HCT116 (cell line): ENCODE measurements at regions not wholly inside any gene's neighbourhood (a gene's known extent, or its start where the extent isn't known, plus 50 kb on each side); places are given as distances from the start of the nearest gene placed in this dataset.

Experiments used
- ATAC-seq: fragments of 200-7000 bp; cut with Tn5 transposase; 2 replicates; pipeline ENCODE4 v1.9.1; 2020; ENCODE audit warnings: mild to moderate bottlenecking, moderate library complexity
- BruUV-seq: library from RNA; stranded (reverse); fragments of 400-500 nt; replicated peaks from 2 replicates; lab custom pipeline; 2021; lab: Mats Ljungman, UMichigan
- CTCF ChIA-PET: fragments of 300-600 bp; sonication (Branson Sonifier 250); formaldehyde crosslinking; loops from one replicate; lab custom pipeline; 2021; ENCODE audit warnings: antibody characterized with exemption; lab: Charles Lee
- POLR2A ChIA-PET: fragments of 300-600, 350-600 bp; sonication (Branson Sonifier 250); formaldehyde crosslinking; loops from one replicate; lab custom pipeline; 2021; ENCODE audit warnings: antibody characterized with exemption; lab: Charles Lee
- RAD21 ChIA-PET, 2 experiments: fragments of 300-600 bp; sonication (Branson Sonifier 250); formaldehyde crosslinking; loops; one replicate each; lab custom pipeline; 2023; ENCODE audit warnings: low total read pairs in 2 of 2; ENCODE audit not compliant: uncharacterized antibody in 2 of 2, unreplicated experiment in 2 of 2, low non-redundant PET in 1 of 2; lab: Charles Lee
- DNase-seq: peaks from one replicate; pipeline ENCODE4 v3.0.0-alpha.2; 2010; ENCODE audit warnings: low read depth, low spot score
- H2AFZ ChIP-seq: fragments of 200-600 bp; shearing (Covaris generic), sonication (generic); 2 replicates; pipeline ENCODE4 v1.6.1; 2017; ENCODE audit warnings: low read depth, mixed run types, mixed read lengths, antibody characterized with exemption, low read length; ENCODE audit not compliant: poor library complexity, severe bottlenecking
- H3K27ac ChIP-seq: 2 replicates; pipeline ENCODE4 v1.5.1; 2012; ENCODE audit warnings: low read depth, low read length
- H3K27me3 ChIP-seq: fragments of 200-600 bp; sonication (generic); 2 replicates; pipeline ENCODE4 v1.6.1; 2016; ENCODE audit warnings: mixed run types, low read length, mixed read lengths; ENCODE audit not compliant: insufficient read depth
- H3K36me3 ChIP-seq, 2 experiments: fragments of 200-500 bp in 1 of 2; fragments of 200-600 bp in 1 of 2; sonication (Bioruptor generic) in 1 of 2; sonication (generic) in 1 of 2; 2 replicates each; pipeline versions ENCODE4 v1.5.1 to v1.6.1; 2014 to 2016; ENCODE audit warnings: low read length in 2 of 2, inconsistent platforms in 1 of 2, mixed read lengths in 1 of 2, mixed run types in 1 of 2; ENCODE audit not compliant: insufficient read depth in 2 of 2, control insufficient read depth in 1 of 2
- H3K4me1 ChIP-seq, 2 experiments: fragments of 200-600 bp in 1 of 2; sonication (generic) in 1 of 2; 2 replicates each; pipeline versions ENCODE4 v1.5.1 to v1.6.1; 2012 to 2017; ENCODE audit warnings: low read length in 2 of 2, inconsistent platforms in 1 of 2, mild to moderate bottlenecking in 1 of 2, mixed read lengths in 1 of 2, mixed run types in 1 of 2, moderate library complexity in 1 of 2; ENCODE audit not compliant: insufficient read depth in 2 of 2, control insufficient read depth in 1 of 2
- H3K4me2 ChIP-seq: fragments of 200-600 bp; sonication (generic); 2 replicates; pipeline ENCODE4 v1.6.1; 2017; ENCODE audit warnings: mixed run types, low read length, mixed read lengths
- H3K4me3 ChIP-seq, 2 experiments: fragments of 200-600 bp in 1 of 2; sonication (generic) in 1 of 2; replicated peaks in 1 of 2; 2 replicates each; pipeline ENCODE4 v1.5.1; 2011 to 2016; ENCODE audit warnings: low read length in 2 of 2, control low read depth in 1 of 2, low read depth in 1 of 2, mild to moderate bottlenecking in 1 of 2, mixed read lengths in 1 of 2, mixed run types in 1 of 2
- H3K79me2 ChIP-seq: fragments of 200-600 bp; sonication (generic); 2 replicates; pipeline ENCODE4 v1.6.1; 2017; ENCODE audit warnings: mild to moderate bottlenecking, mixed run types, low read length, moderate library complexity, mixed read lengths; ENCODE audit not compliant: insufficient read depth
- H3K9ac ChIP-seq: fragments of 200-600 bp; sonication (generic); 2 replicates; pipeline ENCODE4 v1.6.1; 2016; ENCODE audit warnings: low read length, mixed read lengths
- H3K9me2 ChIP-seq: fragments of 200-600 bp; sonication (generic), shearing (Covaris generic); 2 replicates; pipeline ENCODE4 v1.6.1; 2017; ENCODE audit warnings: mixed run types, mild to moderate bottlenecking, moderate library complexity; ENCODE audit not compliant: insufficient read depth
- H3K9me3 ChIP-seq, 2 experiments: fragments of 200-500 bp in 1 of 2; fragments of 200-600 bp in 1 of 2; sonication (Bioruptor generic) in 1 of 2; sonication (generic) in 1 of 2; 2 replicates each; pipeline ENCODE4 v1.6.1; 2014 to 2017; ENCODE audit warnings: low read length in 2 of 2, mixed read lengths in 2 of 2, inconsistent platforms in 1 of 2, low read depth in 1 of 2, mild to moderate bottlenecking in 1 of 2, mixed run types in 1 of 2, moderate library complexity in 1 of 2; ENCODE audit not compliant: control insufficient read depth in 1 of 2, insufficient read depth in 1 of 2
- H4K20me1 ChIP-seq: fragments of 200-600 bp; sonication (generic), shearing (Covaris generic); 2 replicates; pipeline ENCODE4 v1.6.1; 2017; ENCODE audit warnings: mixed run types, mild to moderate bottlenecking, moderate library complexity; ENCODE audit not compliant: insufficient read depth
- ATF3 ChIP-seq: IDR thresholded peaks from 2 replicates; pipeline ENCODE4 v1.6.1; 2012
- CBX3 ChIP-seq: IDR thresholded peaks from 2 replicates; pipeline ENCODE4 v1.6.1; 2012; ENCODE audit warnings: low read depth
- ELF1 ChIP-seq: IDR thresholded peaks from 2 replicates; pipeline ENCODE4 v1.6.1; 2012; ENCODE audit warnings: low read depth, borderline replicate concordance
- JUND ChIP-seq: IDR thresholded peaks from 2 replicates; pipeline ENCODE4 v1.6.1; 2012
- MAX ChIP-seq: IDR thresholded peaks from 2 replicates; pipeline ENCODE4 v1.6.1; 2012
- POLR2AphosphoS5 ChIP-seq: IDR thresholded peaks from 2 replicates; pipeline ENCODE4 v1.6.1; 2011; ENCODE audit warnings: mild to moderate bottlenecking, low read depth, low read length, moderate library complexity
- RAD21 ChIP-seq: IDR thresholded peaks from 2 replicates; pipeline ENCODE4 v1.6.1; 2012; ENCODE audit warnings: low read depth, mild to moderate bottlenecking
- REST ChIP-seq: IDR thresholded peaks from 2 replicates; pipeline ENCODE4 v1.6.1; 2012; ENCODE audit warnings: low read depth
- SIN3A ChIP-seq: IDR thresholded peaks from 2 replicates; pipeline ENCODE4 v1.6.1; 2012; ENCODE audit warnings: low read depth
- TCF7L2 ChIP-seq: IDR thresholded peaks from 2 replicates; pipeline ENCODE4 v1.7.0; 2011; ENCODE audit warnings: borderline replicate concordance, inconsistent platforms; ENCODE audit not compliant: insufficient read depth, insufficient read length; ENCODE audit errors: extremely low read depth
- YY1 ChIP-seq: IDR thresholded peaks from 2 replicates; pipeline ENCODE4 v1.6.1; 2011; ENCODE audit warnings: low read length, low read depth, moderate library complexity, mild to moderate bottlenecking; ENCODE audit not compliant: insufficient replicate concordance; ENCODE audit errors: extremely low read depth
- ZBTB33 ChIP-seq: IDR thresholded peaks from 2 replicates; pipeline ENCODE4 v1.6.1; 2011; ENCODE audit warnings: mild to moderate bottlenecking, low read length, moderate library complexity; ENCODE audit not compliant: insufficient replicate concordance; ENCODE audit errors: extremely low read depth
- ZFX ChIP-seq: fragments of 450-650 bp; IDR thresholded peaks from 2 replicates; pipeline ENCODE4 v1.6.1; 2017
- ZNF274 ChIP-seq: fragments of 200-500 bp; sonication (Bioruptor generic); IDR thresholded peaks from 2 replicates; pipeline ENCODE4 v1.6.1; 2014; ENCODE audit warnings: mild to moderate bottlenecking, low read depth, low read length, inconsistent platforms
- intact Hi-C: fragments of 100-400 bp; cut with micrococcal nuclease; formaldehyde crosslinking; loops from 2 replicates; pipeline ENCODE4 v1.10.0; 2022

GRCh38 chr2:186201371-186201770 is 284.7 kb upstream of the ZC3H15 start:
- no peaks in the 10 kb centered on the region for H3K27me3 ChIP-seq
- POLR2A ChIA-PET = no interaction called here
- CTCF ChIA-PET = no interaction called here
- H3K4me1 ChIP-seq = no peaks in the 10 kb centered on the region
- RAD21 ChIA-PET = no interaction called here
- no peaks in the 10 kb centered on the region for H3K36me3 ChIP-seq
- intact Hi-C loops = no loop called here
- H3K79me2 ChIP-seq = no peaks in the 10 kb centered on the region
- ATAC-seq (no peak), DNase-seq (no peak)
- H3K9me3 ChIP-seq = no peaks in the 10 kb centered on the region
- no peak overlapping the region for H3K27ac ChIP-seq
- BruUV-seq = no TSS peak
- no peak overlapping the region for H3K9ac ChIP-seq
- TF ChIP-seq CBX3 = no peak
- TF ChIP-seq ZNF274 = no peak
- TF ChIP-seq ZBTB33 = no peak
- no peak for TF ChIP-seq MAX
- no peak for TF ChIP-seq SIN3A
- no peak for TF ChIP-seq RAD21
- no peak overlapping the region for H3K4me3 ChIP-seq
- no peak overlapping the region for H2AFZ ChIP-seq
- no peak overlapping the region for H3K4me2 ChIP-seq
- no peaks in the 10 kb centered on the region for H3K9me2 ChIP-seq
- H4K20me1 ChIP-seq = no peaks in the 10 kb centered on the region

GRCh38 chr2:186205254-186205911 is 280.7 kb upstream of the ZC3H15 start:
- H2AFZ ChIP-seq = no peak overlapping the region
- no peak overlapping the region for H3K9ac ChIP-seq
- DNase-seq (no peak), ATAC-seq (no peak)
- H3K9me3 ChIP-seq = no peaks in the 10 kb centered on the region
- H3K4me1 ChIP-seq = no peaks in the 10 kb centered on the region
- H3K27ac ChIP-seq = no peak overlapping the region
- ChIA-PET RAD21 (no interaction called here), CTCF (no interaction called here), POLR2A (no interaction called here)
- H3K4me3 ChIP-seq = no peak overlapping the region
- no peaks in the 10 kb centered on the region for H3K36me3 ChIP-seq
- H3K9me2 ChIP-seq = no peaks in the 10 kb centered on the region
- H3K4me2 ChIP-seq = no peak overlapping the region
- H3K27me3 ChIP-seq = no peaks in the 10 kb centered on the region
- H4K20me1 ChIP-seq = no peaks in the 10 kb centered on the region
- no peaks in the 10 kb centered on the region for H3K79me2 ChIP-seq
- BruUV-seq = no TSS peak
- intact Hi-C loops = no loop called here
- TF ChIP-seq ATF3 (no peak), POLR2AphosphoS5 (no peak), MAX (no peak), TCF7L2 (no peak), RAD21 (no peak), ZFX (no peak), ELF1 (no peak), JUND (no peak), REST (no peak), YY1 (no peak)
